Upper lobe of left lung (tissue), 6 donors: ENCODE measurements at regions not wholly inside any gene's neighbourhood (a gene's known extent, or its start where the extent isn't known, plus 50 kb on each side); places are given as distances from the start of the nearest gene placed in this dataset.
A peak's percentile ranks its signal among the peaks of the same experiment; 100 is the strongest.
"Not testable (repeated sequence)": the region's sequence is repeated elsewhere in the genome, so short reads cannot be mapped to it uniquely, and the experiment has no call there.

Experiments used
- ATAC-seq, 2 donors: fragments of 200-7000 bp; cut with Tn5 transposase; one replicate each; pipeline ENCODE4 v1.9.1; 2022; ENCODE audit warnings: mild to moderate bottlenecking in 2 of 2, moderate library complexity in 2 of 2; ENCODE audit not compliant: low FRiP score in 2 of 2
- DNase-seq, 2 donors: peaks; one replicate each; pipeline ENCODE4 v3.0.0-alpha.2; 2019 to 2020
- H3K27ac ChIP-seq, 4 donors: fragments of 200-600 bp; sonication (generic); one replicate each; pipeline ENCODE4 v1.5.1; 2016 to 2019
- H3K27me3 ChIP-seq, 4 donors: fragments of 200-600 bp; sonication (generic); one replicate each; pipeline ENCODE4 v1.5.1; 2017 to 2019
- H3K36me3 ChIP-seq, 4 donors: fragments of 200-600 bp; sonication (generic); one replicate each; pipeline ENCODE4 v1.5.1; 2016 to 2019
- H3K4me1 ChIP-seq, 4 donors: fragments of 200-600 bp; sonication (generic); one replicate each; pipeline ENCODE4 v1.5.1; 2018 to 2019
- H3K4me3 ChIP-seq, 4 donors: fragments of 200-600 bp; sonication (generic); one replicate each; pipeline ENCODE4 v1.5.1; 2017 to 2019; ENCODE audit warnings: mild to moderate bottlenecking in 2 of 4, moderate library complexity in 1 of 4
- H3K9me3 ChIP-seq, 4 donors: fragments of 200-600 bp; sonication (generic); one replicate each; pipeline ENCODE4 v1.5.1; 2018 to 2019
- CTCF ChIP-seq, 6 experiments: fragments of 450-650 bp in 4 of 6; fragments of 200-600 bp in 2 of 6; sonication (generic) in 2 of 6; IDR thresholded peaks; one replicate each; pipeline ENCODE4 v1.5.1; 2016 to 2019; ENCODE audit warnings: antibody characterized with exemption in 6 of 6
- EP300 ChIP-seq, 4 donors: sonication (generic); formaldehyde crosslinking; IDR thresholded peaks; one replicate each; pipeline ENCODE4 v1.5.1; 2017; ENCODE audit warnings: antibody characterized with exemption in 4 of 4, control low read depth in 2 of 4
- POLR2A ChIP-seq, 4 donors: fragments of 450-650 bp; IDR thresholded peaks; one replicate each; pipeline ENCODE4 v1.5.1; 2016 to 2017; ENCODE audit warnings: antibody characterized with exemption in 4 of 4, mild to moderate bottlenecking in 2 of 4
- POLR2AphosphoS5 ChIP-seq, 2 donors: sonication (generic); formaldehyde crosslinking; IDR thresholded peaks; one replicate each; pipeline ENCODE4 v1.5.1; 2017; ENCODE audit warnings: antibody characterized with exemption in 2 of 2
- WGBS, 2 donors: methylation state at CpG; one replicate each; pipeline ENCODE4 v1.1.5; 2017 to 2018; 5-methylcytosine and 5-hydroxymethylcytosine counted together
- donor health status: DM: no; HTN: no; CAD: no; lungs with moderate emphysema.
- donor health status: DM: no; HTN: yes; CAD: no; lungs with severe emphysema.

- WGBS, 2 donors = 63 to 86% methylated on average over 7 of the region's 7 CpGs
- Histone ChIP-seq H3K27ac (no peak overlapping the region), H3K4me1 (peaks cover 0 to 3% (median 1%) of the 10 kb centered on the region in 4 donors), H3K9me3 (no peaks in the 10 kb centered on the region), H3K4me3 (no peak overlapping the region), H3K27me3 (no peaks in the 10 kb centered on the region), H3K36me3 (no peaks in the 10 kb centered on the region)
- TF ChIP-seq POLR2AphosphoS5 (IDR thresholded peaks at IDR 0.05) (no peak), POLR2A (IDR thresholded peaks at IDR 0.05) (no peak), CTCF (IDR thresholded peaks at IDR 0.05) (no peak), EP300 (IDR thresholded peaks at IDR 0.05) (no peak)
- DNase-seq (no peak), ATAC-seq (no peak)
Observed at GRCh38 chr1:234825498-234826165, 215.7 kb upstream of the IRF2BP2 start.

DNA sequence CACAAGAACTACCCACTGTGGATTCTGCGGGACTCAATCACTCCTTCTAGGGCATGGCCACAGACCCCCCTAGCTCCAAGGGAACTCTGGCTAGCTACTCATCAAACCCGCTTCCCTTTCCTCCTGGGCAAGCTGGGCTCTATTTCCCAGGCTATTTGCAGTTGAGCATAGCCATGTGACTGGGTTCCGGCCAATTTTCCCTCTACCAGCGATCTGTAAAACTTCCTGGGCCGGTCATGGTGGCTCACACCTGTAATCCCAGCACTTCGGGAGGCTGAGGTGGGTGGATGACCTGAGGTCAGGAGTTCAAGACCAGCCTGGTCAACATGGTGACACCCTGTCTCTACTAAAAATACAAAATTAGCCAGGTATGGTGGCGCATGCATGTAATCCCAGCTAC, 214.9 kb upstream of the IRF2BP2 start:
- not testable (repeated sequence) for H3K36me3 ChIP-seq, H3K9me3 ChIP-seq, ATAC-seq, DNase-seq, H3K4me1 ChIP-seq, H3K4me3 ChIP-seq, H3K27ac ChIP-seq, H3K27me3 ChIP-seq
- WGBS, 2 donors = 94 to 98% methylated on average over 7 of the region's 7 CpGs

DNA sequence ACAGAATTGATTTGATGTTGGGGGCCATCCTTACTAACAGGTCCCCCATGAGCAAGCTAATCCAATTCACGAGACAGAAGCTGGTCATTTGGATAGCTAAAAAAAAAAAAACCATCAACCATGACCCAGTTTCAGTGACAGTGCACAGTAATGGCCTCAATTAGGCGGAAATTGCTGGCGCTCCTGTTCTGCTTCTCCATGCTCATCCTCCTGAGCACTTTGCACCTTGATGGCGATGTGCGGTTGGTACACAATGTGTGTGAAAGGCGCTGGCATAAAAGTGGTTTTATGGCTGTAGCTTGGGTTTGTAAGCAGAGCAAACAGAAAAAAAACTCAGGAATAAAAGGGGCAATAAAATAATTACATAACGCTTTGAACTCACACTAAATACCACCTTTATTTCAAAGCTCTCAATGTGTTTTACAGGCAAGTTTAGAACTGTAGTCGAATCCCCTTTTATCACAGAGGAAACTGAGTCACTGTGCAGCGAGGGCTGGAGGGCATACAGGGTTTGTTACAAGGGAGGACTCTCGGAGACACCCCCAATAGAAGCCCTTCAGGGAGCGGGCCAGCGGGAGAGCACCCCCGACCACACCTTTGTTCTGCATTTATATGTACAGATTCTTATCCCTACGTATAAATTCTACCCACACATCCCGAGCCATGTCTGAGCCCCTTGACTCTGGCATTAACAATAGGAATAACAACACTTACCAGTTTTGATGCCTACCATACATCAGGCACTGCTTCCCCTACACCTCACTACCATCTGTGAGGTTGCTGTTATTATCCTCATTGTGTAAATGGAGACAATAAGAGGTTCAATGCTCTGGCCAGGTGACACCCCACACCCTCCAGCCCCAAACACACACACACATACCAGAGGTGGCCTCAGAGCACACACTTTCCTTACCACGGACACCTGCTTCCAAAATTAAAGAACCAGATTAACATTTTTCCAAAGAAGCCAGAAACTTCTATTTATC, 213.5 kb upstream of the IRF2BP2 start:
- Histone ChIP-seq H3K4me3 (no peak overlapping the region), H3K9me3 (no peaks in the 10 kb centered on the region), H3K36me3 (no peaks in the 10 kb centered on the region), H3K27ac (no peak overlapping the region), H3K4me1 (peaks cover 0 to 3% (median 1%) of the 10 kb centered on the region in 4 donors), H3K27me3 (no peaks in the 10 kb centered on the region)
- DNase-seq = no peak
- 90 to 96% methylated on average over 16 of the region's 16 CpGs for WGBS, 2 donors
- no peak for ATAC-seq
- TF ChIP-seq POLR2AphosphoS5 (IDR thresholded peaks at IDR 0.05) (no peak), CTCF (IDR thresholded peaks at IDR 0.05) (no peak), EP300 (IDR thresholded peaks at IDR 0.05) (no peak), POLR2A (IDR thresholded peaks at IDR 0.05) (no peak)

DNA sequence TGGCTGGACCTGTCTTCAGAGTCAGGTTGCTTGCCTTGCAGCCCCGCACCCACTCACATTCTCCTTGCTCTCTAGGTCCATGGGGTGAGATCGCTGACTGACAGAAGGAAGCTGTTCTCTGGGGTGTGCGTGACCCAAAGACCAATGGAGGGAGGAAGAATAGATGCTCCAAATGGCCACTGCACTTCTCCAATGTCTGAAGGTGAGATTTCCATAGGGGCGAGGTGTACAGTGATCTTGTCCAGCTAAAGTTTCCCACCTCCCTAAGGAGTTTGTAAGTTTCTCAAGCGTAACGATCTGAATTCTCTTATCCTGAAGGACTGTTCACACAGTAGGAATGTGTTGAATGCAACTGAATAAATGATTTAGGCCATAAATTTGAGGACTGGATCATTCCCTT, 211.9 kb upstream of the IRF2BP2 start:
- H3K27ac ChIP-seq = no peak overlapping the region
- ATAC-seq (no peak), DNase-seq (no peak)
- no peaks in the 10 kb centered on the region for H3K27me3 ChIP-seq
- WGBS, 2 donors = 95 to 96% methylated on average over 6 of the region's 6 CpGs
- no peaks in the 10 kb centered on the region for H3K36me3 ChIP-seq
- no peak overlapping the region for H3K4me3 ChIP-seq
- H3K9me3 ChIP-seq = no peaks in the 10 kb centered on the region
- H3K4me1 ChIP-seq = peaks cover 0 to 3% (median 1%) of the 10 kb centered on the region in 4 donors
- TF ChIP-seq POLR2A (IDR thresholded peaks at IDR 0.05) (no peak), POLR2AphosphoS5 (IDR thresholded peaks at IDR 0.05) (no peak), CTCF (IDR thresholded peaks at IDR 0.05) (no peak), EP300 (IDR thresholded peaks at IDR 0.05) (no peak)

- H3K9me3 ChIP-seq = no peaks in the 10 kb centered on the region
- 75 to 100% methylated on average over 1 of the region's 1 CpG for WGBS, 2 donors
- H3K36me3 ChIP-seq = no peaks in the 10 kb centered on the region
- no peak overlapping the region for H3K27ac ChIP-seq
- no peak overlapping the region for H3K4me3 ChIP-seq
- ATAC-seq (no peak), DNase-seq (no peak)
- H3K4me1 ChIP-seq = peaks cover 0 to 3% (median 0%) of the 10 kb centered on the region in 4 donors
- no peak for TF ChIP-seq CTCF (IDR thresholded peaks at IDR 0.05)
- no peak for TF ChIP-seq POLR2AphosphoS5 (IDR thresholded peaks at IDR 0.05)
- TF ChIP-seq EP300 (IDR thresholded peaks at IDR 0.05) = no peak
- TF ChIP-seq POLR2A (IDR thresholded peaks at IDR 0.05) = no peak
- no peaks in the 10 kb centered on the region for H3K27me3 ChIP-seq
Observed at GRCh38 chr1:234820597-234820996, 210.6 kb upstream of the IRF2BP2 start.

DNA sequence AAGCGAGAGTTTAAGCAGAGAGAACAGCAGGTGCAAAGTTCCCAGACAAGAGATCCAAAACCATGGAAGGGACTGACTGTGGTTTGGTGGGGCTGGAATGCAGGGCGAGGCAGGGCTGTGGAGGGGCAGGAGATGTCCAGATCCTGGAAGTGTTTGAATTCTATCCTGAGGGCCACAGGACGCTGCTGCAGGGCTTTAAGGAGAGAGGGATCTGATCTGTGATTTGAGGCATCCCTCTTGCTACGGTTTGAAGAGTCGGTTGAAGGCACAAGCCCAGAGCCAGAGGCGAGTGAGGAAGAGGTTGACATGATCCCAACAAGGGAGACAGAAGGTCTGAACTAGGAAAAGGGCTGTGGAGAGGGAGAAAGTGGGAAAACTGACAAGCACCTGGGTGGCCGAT, 209.9 kb upstream of the IRF2BP2 start:
- not testable (repeated sequence) for H3K27me3 ChIP-seq, H3K27ac ChIP-seq, DNase-seq, H3K36me3 ChIP-seq, H3K4me1 ChIP-seq, H3K4me3 ChIP-seq, ATAC-seq, H3K9me3 ChIP-seq
- 72 to 100% methylated on average over 5 to 7 of the region's 7 CpGs for WGBS, 2 donors

DNA sequence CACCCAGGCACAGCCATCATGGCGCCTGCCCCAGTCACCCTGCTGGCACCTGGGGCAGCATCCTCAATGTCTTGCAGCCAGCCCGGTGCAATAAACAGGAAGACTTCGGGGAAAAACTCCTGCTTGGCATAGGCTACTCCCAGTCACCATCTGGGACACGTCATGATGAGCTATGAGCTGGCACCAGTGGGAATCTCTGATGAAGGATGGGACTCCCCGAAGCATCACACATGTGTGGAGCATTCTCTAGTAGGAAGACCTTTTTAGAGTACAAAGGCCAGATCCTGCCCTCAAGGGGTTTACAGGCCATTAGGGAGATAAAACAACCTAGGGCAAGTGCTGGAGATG, 208.0 kb upstream of the IRF2BP2 start:
- not testable (repeated sequence) for H3K36me3 ChIP-seq, DNase-seq, H3K27me3 ChIP-seq, H3K9me3 ChIP-seq, H3K4me1 ChIP-seq, H3K4me3 ChIP-seq
- H3K27ac ChIP-seq = peak overlapping the region; percentile 37 to 78 (median 50)
- WGBS, 2 donors = 72% methylated on average over 3 of the region's 5 CpGs; no CpG with 5 or more reads in 1 of the 2 donors
- peak in 1 of 2 donors; percentile 39 for ATAC-seq
